A549 (cell line): ENCODE measurements at regions not wholly inside any gene's neighbourhood (a gene's known extent, or its start where the extent isn't known, plus 50 kb on each side); places are given as distances from the start of the nearest gene placed in this dataset.

Experiments used
- ATAC-seq, 2 experiments: fragments of 200-7000 bp in 1 of 2; fragments of >200 bp in 1 of 2; cut with Nextera tagmentation in 1 of 2; cut with Tn5 transposase in 1 of 2; 3 replicates each; pipeline versions ENCODE4 v1.8.0 to v1.9.1; 2018 to 2020; ENCODE audit warnings: mild to moderate bottlenecking in 1 of 2, moderate library complexity in 1 of 2
- CTCF ChIA-PET: fragments of 300-600 bp; sonication (Branson Sonifier 250); formaldehyde crosslinking; extraction: SDS; loops from one replicate; lab custom pipeline; 2021; ENCODE audit warnings: antibody characterized with exemption, inconsistent platforms; lab: Yijun Ruan, JAX
- POLR2A ChIA-PET: fragments of 350-600 bp; formaldehyde crosslinking; extraction: SDS; loops from one replicate; lab custom pipeline; 2021; ENCODE audit warnings: antibody characterized with exemption, inconsistent platforms; lab: Yijun Ruan, JAX
- DNase-seq, 2 experiments: peaks; one replicate each; pipeline versions ENCODE4 v3.0.0 to v3.0.0-alpha.2; 2011 to 2016; ENCODE audit warnings: low read depth in 1 of 2, low spot score in 1 of 2
- FAIRE-seq: peaks from 2 replicates; lab custom pipeline; 2011; peaks lifted over from hg19 to GRCh38; lab: Jason Lieb, UNC
- H3K27ac ChIP-seq, 2 experiments: fragments of >200 bp; sonication (Bioruptor Twin); formaldehyde crosslinking; 3 replicates each; pipeline ENCODE4 v1.5.1; 2016 to 2017
- H3K4me1 ChIP-seq: fragments of >200 bp; sonication (Bioruptor Twin); formaldehyde crosslinking; 3 replicates; pipeline ENCODE4 v1.6.1; 2016
- H3K4me2 ChIP-seq: fragments of >200 bp; sonication (Bioruptor Twin); formaldehyde crosslinking; 3 replicates; pipeline ENCODE4 v1.6.1; 2016
- H3K4me3 ChIP-seq: fragments of >200 bp; sonication (Bioruptor Twin); formaldehyde crosslinking; 3 replicates; pipeline ENCODE4 v1.5.1; 2016
- H3K9me3 ChIP-seq: fragments of >200 bp; sonication (Bioruptor Twin); formaldehyde crosslinking; 3 replicates; pipeline ENCODE4 v1.6.1; 2016
- BCL3 ChIP-seq: fragments of >200 bp; sonication (Bioruptor Twin); formaldehyde crosslinking; IDR thresholded peaks from 3 replicates; pipeline ENCODE4 v1.6.1; 2016
- CBX2 ChIP-seq: fragments of 200-600 bp; sonication (generic); IDR thresholded peaks from 2 replicates; pipeline ENCODE4 v1.6.1; 2016; ENCODE audit warnings: low read depth, mild to moderate bottlenecking, borderline replicate concordance
- CHD2 ChIP-seq: fragments of 150-350 bp; IDR thresholded peaks from 2 replicates; pipeline ENCODE4 v1.6.1; 2014; ENCODE audit warnings: low read length; ENCODE audit not compliant: partially characterized antibody
- EHMT2 ChIP-seq: fragments of 200-600 bp; sonication (generic); IDR thresholded peaks from 2 replicates; pipeline ENCODE4 v1.6.1; 2016; ENCODE audit warnings: antibody characterized with exemption, low read depth, mild to moderate bottlenecking, moderate library complexity
- GATA3 ChIP-seq: IDR thresholded peaks from 2 replicates; pipeline ENCODE4 v1.6.1; 2012; ENCODE audit warnings: borderline replicate concordance
- HEYL ChIP-seq: fragments of 250-450 bp; sonication (Bioruptor Pico); IDR thresholded peaks from 2 replicates; pipeline ENCODE4 v1.8.0; 2021; ENCODE audit warnings: mild to moderate bottlenecking, moderate library complexity
- JUN ChIP-seq, 2 experiments: fragments of >200 bp; sonication (Bioruptor Twin); formaldehyde crosslinking; IDR thresholded peaks; 2 replicates in 1 of 2; 3 replicates in 1 of 2; pipeline ENCODE4 v1.6.1; 2016 to 2017
- MYC ChIP-seq: IDR thresholded peaks from 2 replicates; pipeline ENCODE4 v1.6.1; 2012; ENCODE audit warnings: mild to moderate bottlenecking, inconsistent platforms, low read length, improper control_type of control experiment, borderline replicate concordance
- POLR2AphosphoS2 ChIP-seq: conservative IDR thresholded peaks from 2 replicates; pipeline ENCODE4 v1.6.1; 2012; ENCODE audit warnings: low read length, improper control_type of control experiment, inconsistent platforms
- RFX5 ChIP-seq: fragments of 450-650 bp; IDR thresholded peaks from 2 replicates; pipeline ENCODE4 v1.7.1; 2014; ENCODE audit warnings: antibody characterized with exemption, mild to moderate bottlenecking, moderate library complexity
- SMC3 ChIP-seq: fragments of >200 bp; sonication (Bioruptor Twin); formaldehyde crosslinking; IDR thresholded peaks from 3 replicates; pipeline ENCODE4 v1.6.1; 2018; ENCODE audit warnings: inconsistent platforms
- TFCP2L1 ChIP-seq: fragments of 250-450 bp; sonication (Bioruptor Pico); IDR thresholded peaks from 2 replicates; pipeline ENCODE4 v1.5.0; 2021; ENCODE audit warnings: mild to moderate bottlenecking
- ZC3H11A ChIP-seq: fragments of 450-650 bp; IDR thresholded peaks from 2 replicates; pipeline ENCODE4 v1.6.1; 2014; ENCODE audit warnings: antibody characterized with exemption, mild to moderate bottlenecking
- ZFP36 ChIP-seq: fragments of 450-650 bp; IDR thresholded peaks from 2 replicates; pipeline ENCODE4 v1.6.1; 2014; ENCODE audit warnings: borderline replicate concordance; ENCODE audit not compliant: partially characterized antibody
- WGBS: methylation state at CpG from one replicate; pipeline ENCODE4 v1.1.6; 2017; ENCODE audit errors: missing lambda C conversion rate; 5-methylcytosine and 5-hydroxymethylcytosine counted together
- TF ChIP-seq, protein P1 (sequence below): fragments of >200 bp; sonication (Bioruptor Twin); formaldehyde crosslinking; IDR thresholded peaks from 3 replicates; pipeline ENCODE4 v1.5.1; 2016
- TF ChIP-seq, protein P2 (sequence below): fragments of 200-600 bp; sonication (generic); IDR thresholded peaks from 2 replicates; pipeline ENCODE4 v1.6.1; 2016; ENCODE audit warnings: antibody characterized with exemption, mild to moderate bottlenecking, moderate library complexity
- TF ChIP-seq, protein P3 (sequence below): fragments of 450-650 bp; IDR thresholded peaks from 2 replicates; pipeline ENCODE4 v1.6.1; 2014; ENCODE audit warnings: antibody characterized with exemption
- TF ChIP-seq, protein P4 (sequence below): fragments of 250-450 bp; sonication (Bioruptor Pico); IDR thresholded peaks from 2 replicates; pipeline ENCODE4 v1.5.0; 2020; ENCODE audit warnings: low read depth, mild to moderate bottlenecking, moderate library complexity

- ChIA-PET CTCF (no interaction called here), POLR2A (no interaction called here)
- no peak for ATAC-seq
- Histone ChIP-seq H3K4me1 (no peaks in the 10 kb centered on the region), H3K4me2 (no peak overlapping the region), H3K9me3 (no peaks in the 10 kb centered on the region)
- WGBS = 30% methylated on average over 21 of the region's 21 CpGs
- TF ChIP-seq MYC (no peak), ZFP36 (no peak), ZC3H11A (no peak), RFX5 (no peak), CBX2 (no peak), HEYL (CRISPR knock-in tag) (no peak), SMC3 (no peak), JUN (IDR thresholded peaks at IDR 0.05) (no peak), BCL3 (no peak), EHMT2 (no peak), GATA3 (no peak), TFCP2L1 (CRISPR knock-in tag) (no peak), POLR2AphosphoS2 (no peak), CHD2 (no peak)
- TF ChIP-seq, protein P1, sequence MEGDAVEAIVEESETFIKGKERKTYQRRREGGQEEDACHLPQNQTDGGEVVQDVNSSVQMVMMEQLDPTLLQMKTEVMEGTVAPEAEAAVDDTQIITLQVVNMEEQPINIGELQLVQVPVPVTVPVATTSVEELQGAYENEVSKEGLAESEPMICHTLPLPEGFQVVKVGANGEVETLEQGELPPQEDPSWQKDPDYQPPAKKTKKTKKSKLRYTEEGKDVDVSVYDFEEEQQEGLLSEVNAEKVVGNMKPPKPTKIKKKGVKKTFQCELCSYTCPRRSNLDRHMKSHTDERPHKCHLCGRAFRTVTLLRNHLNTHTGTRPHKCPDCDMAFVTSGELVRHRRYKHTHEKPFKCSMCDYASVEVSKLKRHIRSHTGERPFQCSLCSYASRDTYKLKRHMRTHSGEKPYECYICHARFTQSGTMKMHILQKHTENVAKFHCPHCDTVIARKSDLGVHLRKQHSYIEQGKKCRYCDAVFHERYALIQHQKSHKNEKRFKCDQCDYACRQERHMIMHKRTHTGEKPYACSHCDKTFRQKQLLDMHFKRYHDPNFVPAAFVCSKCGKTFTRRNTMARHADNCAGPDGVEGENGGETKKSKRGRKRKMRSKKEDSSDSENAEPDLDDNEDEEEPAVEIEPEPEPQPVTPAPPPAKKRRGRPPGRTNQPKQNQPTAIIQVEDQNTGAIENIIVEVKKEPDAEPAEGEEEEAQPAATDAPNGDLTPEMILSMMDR = no peak
- TF ChIP-seq, protein P2, sequence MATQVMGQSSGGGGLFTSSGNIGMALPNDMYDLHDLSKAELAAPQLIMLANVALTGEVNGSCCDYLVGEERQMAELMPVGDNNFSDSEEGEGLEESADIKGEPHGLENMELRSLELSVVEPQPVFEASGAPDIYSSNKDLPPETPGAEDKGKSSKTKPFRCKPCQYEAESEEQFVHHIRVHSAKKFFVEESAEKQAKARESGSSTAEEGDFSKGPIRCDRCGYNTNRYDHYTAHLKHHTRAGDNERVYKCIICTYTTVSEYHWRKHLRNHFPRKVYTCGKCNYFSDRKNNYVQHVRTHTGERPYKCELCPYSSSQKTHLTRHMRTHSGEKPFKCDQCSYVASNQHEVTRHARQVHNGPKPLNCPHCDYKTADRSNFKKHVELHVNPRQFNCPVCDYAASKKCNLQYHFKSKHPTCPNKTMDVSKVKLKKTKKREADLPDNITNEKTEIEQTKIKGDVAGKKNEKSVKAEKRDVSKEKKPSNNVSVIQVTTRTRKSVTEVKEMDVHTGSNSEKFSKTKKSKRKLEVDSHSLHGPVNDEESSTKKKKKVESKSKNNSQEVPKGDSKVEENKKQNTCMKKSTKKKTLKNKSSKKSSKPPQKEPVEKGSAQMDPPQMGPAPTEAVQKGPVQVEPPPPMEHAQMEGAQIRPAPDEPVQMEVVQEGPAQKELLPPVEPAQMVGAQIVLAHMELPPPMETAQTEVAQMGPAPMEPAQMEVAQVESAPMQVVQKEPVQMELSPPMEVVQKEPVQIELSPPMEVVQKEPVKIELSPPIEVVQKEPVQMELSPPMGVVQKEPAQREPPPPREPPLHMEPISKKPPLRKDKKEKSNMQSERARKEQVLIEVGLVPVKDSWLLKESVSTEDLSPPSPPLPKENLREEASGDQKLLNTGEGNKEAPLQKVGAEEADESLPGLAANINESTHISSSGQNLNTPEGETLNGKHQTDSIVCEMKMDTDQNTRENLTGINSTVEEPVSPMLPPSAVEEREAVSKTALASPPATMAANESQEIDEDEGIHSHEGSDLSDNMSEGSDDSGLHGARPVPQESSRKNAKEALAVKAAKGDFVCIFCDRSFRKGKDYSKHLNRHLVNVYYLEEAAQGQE = no peak
- TF ChIP-seq, protein P3, sequence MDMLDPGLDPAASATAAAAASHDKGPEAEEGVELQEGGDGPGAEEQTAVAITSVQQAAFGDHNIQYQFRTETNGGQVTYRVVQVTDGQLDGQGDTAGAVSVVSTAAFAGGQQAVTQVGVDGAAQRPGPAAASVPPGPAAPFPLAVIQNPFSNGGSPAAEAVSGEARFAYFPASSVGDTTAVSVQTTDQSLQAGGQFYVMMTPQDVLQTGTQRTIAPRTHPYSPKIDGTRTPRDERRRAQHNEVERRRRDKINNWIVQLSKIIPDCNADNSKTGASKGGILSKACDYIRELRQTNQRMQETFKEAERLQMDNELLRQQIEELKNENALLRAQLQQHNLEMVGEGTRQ = no peak
- TF ChIP-seq, protein P4, sequence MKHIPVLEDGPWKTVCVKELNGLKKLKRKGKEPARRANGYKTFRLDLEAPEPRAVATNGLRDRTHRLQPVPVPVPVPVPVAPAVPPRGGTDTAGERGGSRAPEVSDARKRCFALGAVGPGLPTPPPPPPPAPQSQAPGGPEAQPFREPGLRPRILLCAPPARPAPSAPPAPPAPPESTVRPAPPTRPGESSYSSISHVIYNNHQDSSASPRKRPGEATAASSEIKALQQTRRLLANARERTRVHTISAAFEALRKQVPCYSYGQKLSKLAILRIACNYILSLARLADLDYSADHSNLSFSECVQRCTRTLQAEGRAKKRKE (CRISPR knock-in tag) = no peak
- TF ChIP-seq, all 56 proteins: peak for 0
- FAIRE-seq = no peak
- no peak overlapping the region for H3K4me3 ChIP-seq
- no peak overlapping the region for H3K27ac ChIP-seq
- no peak for DNase-seq
Observed at GRCh38 chr2:883803-884748, 66.6 kb upstream of the SNTG2 start.
